ENCODE measurements at regions not wholly inside any gene's neighbourhood (a gene's known extent, or its start where the extent isn't known, plus 50 kb on each side); places are given as distances from the start of the nearest gene placed in this dataset.

DNA sequence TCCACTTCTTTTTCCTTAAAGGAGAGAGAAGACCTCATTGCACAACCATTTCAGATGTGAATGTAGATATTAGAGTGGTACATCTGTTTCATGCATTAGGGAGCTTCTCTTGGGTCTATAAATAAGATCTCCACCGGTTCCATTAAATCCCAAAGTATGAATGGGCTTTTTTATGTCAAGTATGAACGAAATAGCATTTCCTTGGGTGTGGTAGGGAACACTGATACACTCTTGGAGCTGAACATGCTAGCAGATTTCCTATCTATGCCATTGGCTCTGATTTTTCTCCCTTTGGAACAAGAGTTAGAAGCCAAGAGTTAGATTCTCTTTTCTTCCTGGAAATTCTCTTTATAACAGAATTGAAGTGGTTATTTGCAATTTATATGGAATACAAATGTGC is 245.6 kb upstream of the ADAMTS5 start:
- POLR2A ChIA-PET, result no interaction called here
- ATAC-seq, result no peak
- peaks cover 10% of the 10 kb centered on the region for H3K36me3 Mint-ChIP-seq
- TF ChIP-seq ETV6 (CRISPR knock-in tag; IDR thresholded peaks at IDR 0.05) (no peak), ZBTB21 (CRISPR knock-in tag; IDR thresholded peaks at IDR 0.05; ENCODE audit: borderline replicate concordance) (no peak), NR2C2 (CRISPR knock-in tag; IDR thresholded peaks at IDR 0.05) (no peak), FOXJ3 (CRISPR knock-in tag; IDR thresholded peaks at IDR 0.05; ENCODE audit: borderline replicate concordance) (no peak), MYBL2 (CRISPR knock-in tag; IDR thresholded peaks at IDR 0.05) (no peak), SOX15 (CRISPR knock-in tag; IDR thresholded peaks at IDR 0.05) (no peak), FOXP1 (CRISPR knock-in tag; IDR thresholded peaks at IDR 0.05; ENCODE audit: borderline replicate concordance) (no peak)
- TF ChIP-seq, protein P1, sequence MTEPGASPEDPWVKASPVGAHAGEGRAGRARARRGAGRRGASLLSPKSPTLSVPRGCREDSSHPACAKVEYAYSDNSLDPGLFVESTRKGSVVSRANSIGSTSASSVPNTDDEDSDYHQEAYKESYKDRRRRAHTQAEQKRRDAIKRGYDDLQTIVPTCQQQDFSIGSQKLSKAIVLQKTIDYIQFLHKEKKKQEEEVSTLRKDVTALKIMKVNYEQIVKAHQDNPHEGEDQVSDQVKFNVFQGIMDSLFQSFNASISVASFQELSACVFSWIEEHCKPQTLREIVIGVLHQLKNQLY (CRISPR knock-in tag; IDR thresholded peaks at IDR 0.05), result no peak
- TF ChIP-seq, protein P2, sequence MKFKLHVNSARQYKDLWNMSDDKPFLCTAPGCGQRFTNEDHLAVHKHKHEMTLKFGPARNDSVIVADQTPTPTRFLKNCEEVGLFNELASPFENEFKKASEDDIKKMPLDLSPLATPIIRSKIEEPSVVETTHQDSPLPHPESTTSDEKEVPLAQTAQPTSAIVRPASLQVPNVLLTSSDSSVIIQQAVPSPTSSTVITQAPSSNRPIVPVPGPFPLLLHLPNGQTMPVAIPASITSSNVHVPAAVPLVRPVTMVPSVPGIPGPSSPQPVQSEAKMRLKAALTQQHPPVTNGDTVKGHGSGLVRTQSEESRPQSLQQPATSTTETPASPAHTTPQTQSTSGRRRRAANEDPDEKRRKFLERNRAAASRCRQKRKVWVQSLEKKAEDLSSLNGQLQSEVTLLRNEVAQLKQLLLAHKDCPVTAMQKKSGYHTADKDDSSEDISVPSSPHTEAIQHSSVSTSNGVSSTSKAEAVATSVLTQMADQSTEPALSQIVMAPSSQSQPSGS (CRISPR knock-in tag; IDR thresholded peaks at IDR 0.05; ENCODE audit: borderline replicate concordance, low read depth), result no peak
- TF ChIP-seq, protein P3, sequence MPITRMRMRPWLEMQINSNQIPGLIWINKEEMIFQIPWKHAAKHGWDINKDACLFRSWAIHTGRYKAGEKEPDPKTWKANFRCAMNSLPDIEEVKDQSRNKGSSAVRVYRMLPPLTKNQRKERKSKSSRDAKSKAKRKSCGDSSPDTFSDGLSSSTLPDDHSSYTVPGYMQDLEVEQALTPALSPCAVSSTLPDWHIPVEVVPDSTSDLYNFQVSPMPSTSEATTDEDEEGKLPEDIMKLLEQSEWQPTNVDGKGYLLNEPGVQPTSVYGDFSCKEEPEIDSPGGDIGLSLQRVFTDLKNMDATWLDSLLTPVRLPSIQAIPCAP (CRISPR knock-in tag; IDR thresholded peaks at IDR 0.05), result no peak
- TF ChIP-seq, protein P4, sequence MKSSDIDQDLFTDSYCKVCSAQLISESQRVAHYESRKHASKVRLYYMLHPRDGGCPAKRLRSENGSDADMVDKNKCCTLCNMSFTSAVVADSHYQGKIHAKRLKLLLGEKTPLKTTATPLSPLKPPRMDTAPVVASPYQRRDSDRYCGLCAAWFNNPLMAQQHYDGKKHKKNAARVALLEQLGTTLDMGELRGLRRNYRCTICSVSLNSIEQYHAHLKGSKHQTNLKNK (CRISPR knock-in tag; IDR thresholded peaks at IDR 0.05), result no peak
- TF ChIP-seq, protein P5, sequence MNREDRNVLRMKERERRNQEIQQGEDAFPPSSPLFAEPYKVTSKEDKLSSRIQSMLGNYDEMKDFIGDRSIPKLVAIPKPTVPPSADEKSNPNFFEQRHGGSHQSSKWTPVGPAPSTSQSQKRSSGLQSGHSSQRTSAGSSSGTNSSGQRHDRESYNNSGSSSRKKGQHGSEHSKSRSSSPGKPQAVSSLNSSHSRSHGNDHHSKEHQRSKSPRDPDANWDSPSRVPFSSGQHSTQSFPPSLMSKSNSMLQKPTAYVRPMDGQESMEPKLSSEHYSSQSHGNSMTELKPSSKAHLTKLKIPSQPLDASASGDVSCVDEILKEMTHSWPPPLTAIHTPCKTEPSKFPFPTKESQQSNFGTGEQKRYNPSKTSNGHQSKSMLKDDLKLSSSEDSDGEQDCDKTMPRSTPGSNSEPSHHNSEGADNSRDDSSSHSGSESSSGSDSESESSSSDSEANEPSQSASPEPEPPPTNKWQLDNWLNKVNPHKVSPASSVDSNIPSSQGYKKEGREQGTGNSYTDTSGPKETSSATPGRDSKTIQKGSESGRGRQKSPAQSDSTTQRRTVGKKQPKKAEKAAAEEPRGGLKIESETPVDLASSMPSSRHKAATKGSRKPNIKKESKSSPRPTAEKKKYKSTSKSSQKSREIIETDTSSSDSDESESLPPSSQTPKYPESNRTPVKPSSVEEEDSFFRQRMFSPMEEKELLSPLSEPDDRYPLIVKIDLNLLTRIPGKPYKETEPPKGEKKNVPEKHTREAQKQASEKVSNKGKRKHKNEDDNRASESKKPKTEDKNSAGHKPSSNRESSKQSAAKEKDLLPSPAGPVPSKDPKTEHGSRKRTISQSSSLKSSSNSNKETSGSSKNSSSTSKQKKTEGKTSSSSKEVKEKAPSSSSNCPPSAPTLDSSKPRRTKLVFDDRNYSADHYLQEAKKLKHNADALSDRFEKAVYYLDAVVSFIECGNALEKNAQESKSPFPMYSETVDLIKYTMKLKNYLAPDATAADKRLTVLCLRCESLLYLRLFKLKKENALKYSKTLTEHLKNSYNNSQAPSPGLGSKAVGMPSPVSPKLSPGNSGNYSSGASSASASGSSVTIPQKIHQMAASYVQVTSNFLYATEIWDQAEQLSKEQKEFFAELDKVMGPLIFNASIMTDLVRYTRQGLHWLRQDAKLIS (CRISPR knock-in tag; IDR thresholded peaks at IDR 0.05; ENCODE audit: borderline replicate concordance), result no peak
- TF ChIP-seq, protein P6, sequence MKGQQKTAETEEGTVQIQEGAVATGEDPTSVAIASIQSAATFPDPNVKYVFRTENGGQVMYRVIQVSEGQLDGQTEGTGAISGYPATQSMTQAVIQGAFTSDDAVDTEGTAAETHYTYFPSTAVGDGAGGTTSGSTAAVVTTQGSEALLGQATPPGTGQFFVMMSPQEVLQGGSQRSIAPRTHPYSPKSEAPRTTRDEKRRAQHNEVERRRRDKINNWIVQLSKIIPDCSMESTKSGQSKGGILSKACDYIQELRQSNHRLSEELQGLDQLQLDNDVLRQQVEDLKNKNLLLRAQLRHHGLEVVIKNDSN (CRISPR knock-in tag; IDR thresholded peaks at IDR 0.05), result no peak
- peaks cover 11% of the 10 kb centered on the region for H3K9me3 Mint-ChIP-seq
- CTCF ChIA-PET, result interaction anchor here (0.9 to 2.3 kb wide), 10 partner anchors 10 to 489 kb away, joined by 3 to 22 read pairs (median 8); no protein-coding TSS in a partner anchor
- H3K27me3 Mint-ChIP-seq (ENCODE audit: low read depth), result no peaks in the 10 kb centered on the region
- DNase-seq (ENCODE audit: low spot score), result no peak
- H3K27ac Mint-ChIP-seq, result no peak overlapping the region
- no peak overlapping the region for H3K4me3 Mint-ChIP-seq
- H3K4me1 Mint-ChIP-seq, result peaks cover under 1% of the 10 kb centered on the region; the same call in 1 of the 2 replicates

DNA sequence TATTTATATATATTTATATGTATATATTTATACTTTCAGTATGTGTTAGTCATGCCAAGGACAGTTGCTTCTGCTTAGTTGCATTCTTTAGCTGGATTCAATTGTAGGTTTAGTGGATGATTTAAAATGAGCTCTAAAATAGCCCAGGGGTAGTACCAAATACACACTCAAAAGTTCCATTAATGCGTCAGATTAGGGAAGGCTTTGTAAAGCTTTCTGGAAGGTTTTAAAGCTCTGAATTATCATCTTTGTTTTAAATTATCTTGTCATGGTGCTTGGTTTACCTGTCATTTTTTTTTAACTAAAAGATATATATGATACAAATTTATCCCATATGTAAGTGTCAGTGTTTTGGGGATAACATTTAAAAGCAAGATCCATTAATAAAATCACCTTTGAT is 242.7 kb upstream of the ADAMTS5 start:
- ChIA-PET POLR2A (no interaction called here), CTCF (interaction anchor here (1.0 kb wide), 1 partner anchor 359 kb away, joined by 5 read pairs; no protein-coding TSS in a partner anchor)
- ATAC-seq (no peak), DNase-seq (ENCODE audit: low spot score) (no peak)
- TF ChIP-seq HMGA2 (CRISPR knock-in tag; IDR thresholded peaks at IDR 0.05) (peak; percentile 27; the same call in 1 of the 2 replicates), SMAD3 (CRISPR knock-in tag; IDR thresholded peaks at IDR 0.05; ENCODE audit: borderline replicate concordance) (no peak)
- H3K27me3 Mint-ChIP-seq (ENCODE audit: low read depth), result no peaks in the 10 kb centered on the region
- H3K36me3 Mint-ChIP-seq, result peaks cover 12% of the 10 kb centered on the region
- no peak overlapping the region for H3K27ac Mint-ChIP-seq
- peaks cover 13% of the 10 kb centered on the region for H3K4me1 Mint-ChIP-seq
- H3K4me3 Mint-ChIP-seq, result no peak overlapping the region
- H3K9me3 Mint-ChIP-seq, result peaks cover 13% of the 10 kb centered on the region
